ENCODE measurements at regions not wholly inside any gene's neighbourhood (a gene's known extent, or its start where the extent isn't known, plus 50 kb on each side); places are given as distances from the start of the nearest gene placed in this dataset.

GRCh38 chr17:71625330-71625729 is 495.5 kb upstream of the SOX9 start:
- Mint-ChIP-seq H3K36me3 (ENCODE audit: unreplicated experiment) (no peaks in the 10 kb centered on the region), H3K4me3 (ENCODE audit: unreplicated experiment) (no peak overlapping the region), H3K27ac (ENCODE audit: unreplicated experiment) (no peak overlapping the region), H3K27me3 (ENCODE audit: unreplicated experiment) (no peaks in the 10 kb centered on the region), H3K9me3 (ENCODE audit: unreplicated experiment) (no peaks in the 10 kb centered on the region), H3K4me1 (ENCODE audit: low read depth, unreplicated experiment) (no peaks in the 10 kb centered on the region)
- no peak for TF ChIP-seq CTCF (IDR thresholded peaks at IDR 0.05; ENCODE audit: partially characterized antibody, unreplicated experiment)
- no peak for DNase-seq

GRCh38 chr17:71628306-71628705 is 492.5 kb upstream of the SOX9 start:
- H3K4me3 Mint-ChIP-seq (ENCODE audit: unreplicated experiment), result no peak overlapping the region

GRCh38 chr17:71631483-71631882 is 489.3 kb upstream of the SOX9 start:
- DNase-seq, result no peak
- H3K36me3 Mint-ChIP-seq (ENCODE audit: unreplicated experiment), result no peaks in the 10 kb centered on the region

More at GRCh38 chr17:71628306-71628705, 492.5 kb upstream of the SOX9 start:
- H3K4me1 Mint-ChIP-seq (ENCODE audit: low read depth, unreplicated experiment), result no peaks in the 10 kb centered on the region
- no peak for DNase-seq
- no peak overlapping the region for H3K27ac Mint-ChIP-seq (ENCODE audit: unreplicated experiment)
- H3K27me3 Mint-ChIP-seq (ENCODE audit: unreplicated experiment), result no peaks in the 10 kb centered on the region
- H3K36me3 Mint-ChIP-seq (ENCODE audit: unreplicated experiment), result no peaks in the 10 kb centered on the region
- no peak for TF ChIP-seq CTCF (IDR thresholded peaks at IDR 0.05; ENCODE audit: partially characterized antibody, unreplicated experiment)
- H3K9me3 Mint-ChIP-seq (ENCODE audit: unreplicated experiment), result no peaks in the 10 kb centered on the region

GRCh38 chr17:71632328-71632727 is 488.5 kb upstream of the SOX9 start:
- Mint-ChIP-seq H3K27ac (ENCODE audit: unreplicated experiment) (no peak overlapping the region), H3K36me3 (ENCODE audit: unreplicated experiment) (no peaks in the 10 kb centered on the region)

More at GRCh38 chr17:71631483-71631882, 489.3 kb upstream of the SOX9 start:
- Mint-ChIP-seq H3K4me3 (ENCODE audit: unreplicated experiment) (no peak overlapping the region), H3K27me3 (ENCODE audit: unreplicated experiment) (no peaks in the 10 kb centered on the region), H3K4me1 (ENCODE audit: low read depth, unreplicated experiment) (no peaks in the 10 kb centered on the region), H3K9me3 (ENCODE audit: unreplicated experiment) (no peaks in the 10 kb centered on the region), H3K27ac (ENCODE audit: unreplicated experiment) (no peak overlapping the region)
- no peak for TF ChIP-seq CTCF (IDR thresholded peaks at IDR 0.05; ENCODE audit: partially characterized antibody, unreplicated experiment)

GRCh38 chr17:71633391-71633849 is 487.4 kb upstream of the SOX9 start:
- Mint-ChIP-seq H3K4me1 (ENCODE audit: low read depth, unreplicated experiment) (no peaks in the 10 kb centered on the region), H3K36me3 (ENCODE audit: unreplicated experiment) (no peaks in the 10 kb centered on the region), H3K27ac (ENCODE audit: unreplicated experiment) (no peak overlapping the region), H3K27me3 (ENCODE audit: unreplicated experiment) (no peaks in the 10 kb centered on the region), H3K9me3 (ENCODE audit: unreplicated experiment) (no peaks in the 10 kb centered on the region), H3K4me3 (ENCODE audit: unreplicated experiment) (no peak overlapping the region)
- no peak for TF ChIP-seq CTCF (IDR thresholded peaks at IDR 0.05; ENCODE audit: partially characterized antibody, unreplicated experiment)
- DNase-seq, result no peak

More at GRCh38 chr17:71632328-71632727, 488.5 kb upstream of the SOX9 start:
- Mint-ChIP-seq H3K4me3 (ENCODE audit: unreplicated experiment) (no peak overlapping the region), H3K9me3 (ENCODE audit: unreplicated experiment) (no peaks in the 10 kb centered on the region), H3K27me3 (ENCODE audit: unreplicated experiment) (no peaks in the 10 kb centered on the region), H3K4me1 (ENCODE audit: low read depth, unreplicated experiment) (no peaks in the 10 kb centered on the region)
- TF ChIP-seq CTCF (IDR thresholded peaks at IDR 0.05; ENCODE audit: partially characterized antibody, unreplicated experiment), result no peak
- DNase-seq, result no peak

Measured in glutamatergic neuron (in vitro differentiated cells).